ENCODE measurements at regions not wholly inside any gene's neighbourhood (a gene's known extent, or its start where the extent isn't known, plus 50 kb on each side); places are given as distances from the start of the nearest gene placed in this dataset.

DNA sequence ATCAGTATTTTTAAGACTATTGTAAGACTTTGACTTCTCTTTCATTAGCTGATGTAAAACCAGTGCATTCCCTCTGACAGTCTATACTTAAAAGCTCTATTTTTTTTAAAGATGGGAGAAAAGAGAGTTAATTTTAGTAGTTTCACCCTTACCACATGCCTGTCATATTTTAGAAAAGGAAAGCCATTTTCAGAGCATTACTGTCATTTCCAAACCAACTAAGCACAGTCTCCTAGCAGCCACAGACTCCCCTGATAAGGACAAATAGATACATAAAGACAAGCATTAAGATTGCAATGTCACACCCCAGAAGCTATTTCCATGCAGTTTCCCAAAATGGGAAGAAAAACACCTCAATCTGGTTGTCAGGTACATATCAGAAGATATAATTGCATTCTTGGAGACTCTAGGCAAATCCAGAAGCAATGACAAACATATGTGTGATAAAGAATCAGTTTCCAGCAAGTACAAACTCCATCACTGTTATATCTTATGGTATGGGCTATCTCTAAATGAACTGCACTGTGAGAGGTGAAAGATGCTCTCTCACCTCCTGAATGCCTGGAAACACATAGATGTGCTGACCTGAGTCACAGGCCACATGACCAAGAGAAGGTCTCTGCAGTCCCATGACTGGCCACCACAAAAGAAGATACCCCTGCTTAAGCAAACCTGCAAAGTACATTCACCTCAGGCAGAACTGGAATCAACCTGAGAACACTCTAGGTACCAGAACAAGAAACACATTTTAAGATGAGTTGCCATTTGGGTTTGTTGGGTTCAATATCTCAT, 303.3 kb downstream of the POU4F1 start:
- DNase-seq = no peak
- no peaks in the 10 kb centered on the region for H3K36me3 Mint-ChIP-seq (ENCODE audit: unreplicated experiment)
- no peaks in the 10 kb centered on the region for H3K4me1 Mint-ChIP-seq (ENCODE audit: low read depth, unreplicated experiment)
- H3K27me3 Mint-ChIP-seq (ENCODE audit: unreplicated experiment) = no peaks in the 10 kb centered on the region
- no peaks in the 10 kb centered on the region for H3K9me3 Mint-ChIP-seq (ENCODE audit: unreplicated experiment)
- no peak overlapping the region for H3K27ac Mint-ChIP-seq (ENCODE audit: unreplicated experiment)
- no peak overlapping the region for H3K4me3 Mint-ChIP-seq (ENCODE audit: unreplicated experiment)
- TF ChIP-seq, protein P1, sequence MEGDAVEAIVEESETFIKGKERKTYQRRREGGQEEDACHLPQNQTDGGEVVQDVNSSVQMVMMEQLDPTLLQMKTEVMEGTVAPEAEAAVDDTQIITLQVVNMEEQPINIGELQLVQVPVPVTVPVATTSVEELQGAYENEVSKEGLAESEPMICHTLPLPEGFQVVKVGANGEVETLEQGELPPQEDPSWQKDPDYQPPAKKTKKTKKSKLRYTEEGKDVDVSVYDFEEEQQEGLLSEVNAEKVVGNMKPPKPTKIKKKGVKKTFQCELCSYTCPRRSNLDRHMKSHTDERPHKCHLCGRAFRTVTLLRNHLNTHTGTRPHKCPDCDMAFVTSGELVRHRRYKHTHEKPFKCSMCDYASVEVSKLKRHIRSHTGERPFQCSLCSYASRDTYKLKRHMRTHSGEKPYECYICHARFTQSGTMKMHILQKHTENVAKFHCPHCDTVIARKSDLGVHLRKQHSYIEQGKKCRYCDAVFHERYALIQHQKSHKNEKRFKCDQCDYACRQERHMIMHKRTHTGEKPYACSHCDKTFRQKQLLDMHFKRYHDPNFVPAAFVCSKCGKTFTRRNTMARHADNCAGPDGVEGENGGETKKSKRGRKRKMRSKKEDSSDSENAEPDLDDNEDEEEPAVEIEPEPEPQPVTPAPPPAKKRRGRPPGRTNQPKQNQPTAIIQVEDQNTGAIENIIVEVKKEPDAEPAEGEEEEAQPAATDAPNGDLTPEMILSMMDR (IDR thresholded peaks at IDR 0.05; ENCODE audit: partially characterized antibody, unreplicated experiment) = no peak

DNA sequence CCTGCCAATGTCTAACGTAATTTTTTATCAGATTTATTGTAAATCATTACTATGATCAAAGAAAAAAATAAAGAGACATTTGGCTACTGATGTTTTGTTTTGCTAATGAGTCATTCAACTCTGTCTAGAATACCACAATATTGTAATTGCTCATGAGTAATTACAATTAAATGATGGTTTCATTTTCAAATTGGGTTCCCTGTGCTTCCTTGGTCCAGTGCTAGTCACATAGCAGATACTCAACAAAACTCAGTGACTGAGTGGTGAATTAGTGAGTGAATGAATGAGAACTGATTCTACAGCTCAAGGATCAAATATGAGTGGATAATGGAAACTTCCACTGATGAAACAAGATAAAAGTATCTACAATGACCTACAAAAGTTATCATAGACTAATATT, 304.7 kb downstream of the POU4F1 start:
- Mint-ChIP-seq H3K27ac (ENCODE audit: unreplicated experiment) (no peak overlapping the region), H3K9me3 (ENCODE audit: unreplicated experiment) (no peaks in the 10 kb centered on the region), H3K27me3 (ENCODE audit: unreplicated experiment) (no peaks in the 10 kb centered on the region), H3K4me1 (ENCODE audit: low read depth, unreplicated experiment) (no peaks in the 10 kb centered on the region), H3K36me3 (ENCODE audit: unreplicated experiment) (no peaks in the 10 kb centered on the region), H3K4me3 (ENCODE audit: unreplicated experiment) (no peak overlapping the region)
- TF ChIP-seq, protein P1 (IDR thresholded peaks at IDR 0.05; ENCODE audit: partially characterized antibody, unreplicated experiment) = no peak
- DNase-seq = no peak

DNA sequence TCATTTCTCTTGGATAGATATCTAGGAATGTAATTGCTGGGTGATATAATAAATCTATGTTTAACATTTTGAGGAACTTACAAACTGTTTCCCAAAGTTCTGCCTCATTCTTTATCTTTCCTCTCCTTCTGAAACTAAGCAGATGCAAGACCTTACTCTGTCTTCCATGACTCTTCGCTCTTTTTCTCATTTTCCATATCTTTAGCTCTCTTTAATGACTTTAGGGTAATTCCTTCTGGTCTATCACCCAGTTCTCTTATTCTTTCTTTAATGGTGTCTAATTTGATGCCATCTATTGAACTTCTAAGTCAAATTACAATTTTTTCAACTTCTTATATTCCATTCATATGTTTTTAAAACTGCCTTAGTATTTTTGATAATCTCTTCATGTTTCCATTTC, 316.6 kb downstream of the POU4F1 start:
- DNase-seq = no peak
- Mint-ChIP-seq H3K36me3 (ENCODE audit: unreplicated experiment) (peaks cover 5% of the 10 kb centered on the region), H3K9me3 (ENCODE audit: unreplicated experiment) (peaks cover 2% of the 10 kb centered on the region), H3K27me3 (ENCODE audit: unreplicated experiment) (peaks cover 2% of the 10 kb centered on the region), H3K4me1 (ENCODE audit: low read depth, unreplicated experiment) (no peaks in the 10 kb centered on the region), H3K27ac (ENCODE audit: unreplicated experiment) (no peak overlapping the region), H3K4me3 (ENCODE audit: unreplicated experiment) (no peak overlapping the region)
- TF ChIP-seq, protein P1 (IDR thresholded peaks at IDR 0.05; ENCODE audit: partially characterized antibody, unreplicated experiment) = no peak

DNA sequence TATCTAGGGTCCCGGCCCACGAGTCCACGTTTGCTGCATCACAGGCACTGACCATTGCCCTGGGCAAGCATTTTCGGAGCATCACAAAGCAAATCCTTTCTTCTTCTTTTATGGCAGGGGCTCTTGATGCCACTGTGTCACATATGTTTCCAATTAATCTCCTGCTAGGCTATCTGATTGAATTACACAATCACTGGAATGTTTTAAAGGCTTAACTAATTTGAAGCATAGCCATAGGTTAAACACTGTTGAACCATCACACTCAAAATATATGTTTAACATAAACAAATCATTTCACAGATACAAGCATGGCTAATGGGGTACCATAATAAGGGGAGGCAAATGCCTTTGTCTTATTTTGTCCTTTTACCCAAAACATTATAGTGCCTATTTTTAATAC, 338.3 kb downstream of the POU4F1 start:
- Mint-ChIP-seq H3K9me3 (ENCODE audit: unreplicated experiment) (no peaks in the 10 kb centered on the region), H3K36me3 (ENCODE audit: unreplicated experiment) (no peaks in the 10 kb centered on the region), H3K27me3 (ENCODE audit: unreplicated experiment) (no peaks in the 10 kb centered on the region), H3K4me1 (ENCODE audit: low read depth, unreplicated experiment) (no peaks in the 10 kb centered on the region), H3K27ac (ENCODE audit: unreplicated experiment) (no peak overlapping the region), H3K4me3 (ENCODE audit: unreplicated experiment) (no peak overlapping the region)
- DNase-seq = no peak
- TF ChIP-seq, protein P1 (IDR thresholded peaks at IDR 0.05; ENCODE audit: partially characterized antibody, unreplicated experiment) = no peak

DNA sequence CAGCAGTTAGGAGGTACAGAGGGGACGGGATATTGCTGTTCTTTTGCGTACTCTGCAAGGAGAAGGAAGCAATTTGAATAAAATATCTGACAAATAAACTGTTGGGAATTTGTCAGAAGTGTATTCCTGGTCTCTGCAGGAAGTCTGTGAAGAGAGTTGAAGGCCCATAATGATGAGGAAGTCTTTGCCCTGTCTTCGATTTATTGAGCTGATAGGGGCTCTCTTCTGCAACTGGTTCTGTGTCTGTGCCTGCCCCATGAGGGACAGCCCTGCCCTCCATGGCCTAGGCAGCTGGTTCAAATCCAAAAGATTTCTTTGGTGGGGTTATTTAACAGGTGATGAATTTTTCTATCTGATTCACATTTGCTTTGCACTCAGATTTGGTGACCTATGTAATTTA, 339.7 kb upstream of the EDNRB start:
- Mint-ChIP-seq H3K4me3 (ENCODE audit: unreplicated experiment) (no peak overlapping the region), H3K27ac (ENCODE audit: unreplicated experiment) (no peak overlapping the region), H3K27me3 (ENCODE audit: unreplicated experiment) (no peaks in the 10 kb centered on the region), H3K9me3 (ENCODE audit: unreplicated experiment) (peaks cover 1% of the 10 kb centered on the region), H3K4me1 (ENCODE audit: low read depth, unreplicated experiment) (no peaks in the 10 kb centered on the region), H3K36me3 (ENCODE audit: unreplicated experiment) (no peaks in the 10 kb centered on the region)
- TF ChIP-seq, protein P1 (IDR thresholded peaks at IDR 0.05; ENCODE audit: partially characterized antibody, unreplicated experiment) = no peak
- no peak for DNase-seq

Measured in glutamatergic neuron (in vitro differentiated cells).